Stimulated activated CD4-positive, alpha-beta T cell treated with anti-CD3 and anti-CD28 coated beads, Interleukin-1b, Interleukin-23, amount 100 ng/mL, for 4 hours (primary cell): ENCODE measurements at regions not wholly inside any gene's neighbourhood (a gene's known extent, or its start where the extent isn't known, plus 50 kb on each side); places are given as distances from the start of the nearest gene placed in this dataset.

Experiments
- DNase-seq, 2 donors: peaks; one replicate each; pipeline ENCODE4 v3.0.0-alpha.2; 2020; ENCODE audit warnings: low read depth in 2 of 2

DNA sequence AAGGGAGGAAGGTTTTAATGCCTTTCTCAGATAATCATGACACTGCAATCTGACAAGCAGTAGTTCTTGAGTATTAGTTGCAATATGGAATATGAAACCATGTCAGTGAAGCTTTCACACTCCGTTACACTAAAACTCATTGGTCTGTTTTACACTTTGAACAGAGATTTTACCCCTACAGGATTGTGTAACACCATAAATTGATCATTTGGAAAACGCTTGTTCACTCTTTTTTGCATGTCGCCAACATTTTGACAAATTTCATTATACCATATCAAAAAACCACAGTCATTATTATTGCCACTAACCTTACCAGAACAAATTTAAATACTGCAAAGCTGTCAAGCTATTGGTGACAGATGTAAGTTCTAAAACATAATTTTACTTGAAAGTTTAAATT is 404.8 kb upstream of the THBS1 start:
- no peak for DNase-seq

- no peak for DNase-seq
Observed at GRCh38 chr15:39177561-39177960, 403.3 kb upstream of the THBS1 start.

- no peak for DNase-seq
Observed at GRCh38 chr15:39180030-39180429, 400.8 kb upstream of the THBS1 start.

DNA sequence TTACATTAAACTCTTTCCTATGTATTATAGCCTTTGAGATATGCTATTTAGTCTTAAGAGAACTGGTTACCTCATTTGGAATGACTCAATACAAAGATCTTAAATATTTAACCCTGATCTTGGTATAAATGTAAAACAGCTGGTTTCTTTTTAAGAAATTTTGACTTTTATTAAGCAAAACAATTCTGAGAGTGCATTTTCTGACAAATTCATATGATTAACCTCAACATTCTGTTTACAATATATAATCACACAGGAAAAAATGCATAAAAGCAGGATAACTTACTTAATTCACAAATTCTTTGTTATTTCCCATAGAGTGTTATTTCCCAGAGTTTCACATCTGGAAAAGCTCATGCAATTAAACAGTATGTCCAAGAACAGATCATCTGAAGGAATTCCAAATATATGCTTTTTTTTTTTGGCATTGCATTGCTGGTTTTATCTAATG is 400.4 kb upstream of the THBS1 start:
- no peak for DNase-seq

DNA sequence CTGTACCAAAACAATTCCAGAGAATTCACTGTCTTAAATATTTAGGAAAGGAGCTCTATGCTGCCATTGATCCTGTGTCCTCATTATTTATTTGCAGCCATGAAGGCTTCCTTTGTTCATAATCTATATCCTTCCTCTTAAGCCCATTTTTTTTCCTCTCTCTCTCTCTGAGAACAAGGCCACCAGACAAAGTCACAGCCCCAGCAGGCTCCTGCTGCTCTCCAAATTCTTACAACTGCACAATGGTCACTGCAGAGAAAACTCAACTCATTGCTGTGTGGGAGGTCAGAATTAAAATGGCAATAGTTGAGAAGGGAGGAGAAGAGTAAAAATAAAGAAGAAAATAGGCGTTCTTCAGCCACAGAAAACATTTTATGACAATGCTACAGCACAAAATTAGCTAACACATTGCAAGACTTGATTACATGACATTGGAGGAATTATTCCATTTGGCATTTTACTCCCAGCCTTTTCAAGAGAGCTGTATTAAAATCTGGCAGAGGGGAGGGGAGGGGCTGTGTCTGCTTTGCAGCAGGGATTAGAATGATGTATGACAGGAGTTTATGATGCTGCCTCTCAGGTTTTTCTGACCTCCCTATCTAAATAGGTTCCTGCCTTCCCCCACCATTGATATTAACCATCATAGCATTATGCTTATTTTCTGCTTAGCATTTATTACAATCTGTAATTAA is 399.7 kb upstream of the THBS1 start:
- no peak for DNase-seq

- DNase-seq = no peak
Observed at GRCh38 chr15:39181940-39182339, 398.9 kb upstream of the THBS1 start.

DNA sequence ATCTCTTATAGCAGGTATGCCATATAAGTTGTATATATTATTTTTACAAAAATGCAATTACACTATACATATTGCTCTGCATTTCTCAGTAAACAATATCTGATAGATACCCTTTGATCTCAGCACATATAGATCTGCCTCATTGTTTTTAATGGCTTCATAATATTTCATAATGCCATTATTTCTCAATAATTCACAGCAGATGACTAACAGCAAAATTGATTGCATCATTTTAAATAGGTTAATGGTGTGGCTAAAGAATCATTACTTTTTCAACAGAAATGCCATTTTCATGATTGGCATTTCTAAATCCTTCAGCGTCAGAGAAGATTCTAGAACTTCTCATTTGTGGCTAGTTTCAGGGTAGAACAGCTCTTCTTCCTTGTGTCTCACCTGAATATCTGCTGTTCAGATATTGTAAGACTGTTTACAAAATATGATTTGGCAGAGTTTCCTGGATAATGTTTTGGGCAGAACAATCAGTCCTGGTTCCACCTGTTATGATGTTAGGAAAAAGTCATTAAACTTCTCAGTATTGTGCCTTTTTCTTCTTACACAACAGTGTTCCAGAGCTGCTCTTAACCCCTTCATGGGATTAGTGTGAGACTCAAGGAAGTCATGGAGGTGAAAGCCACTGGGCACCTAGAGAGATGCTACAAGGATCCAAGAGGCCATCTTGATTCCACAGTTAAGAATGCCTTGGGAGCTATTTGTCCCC is 397.6 kb upstream of the THBS1 start:
- DNase-seq = no peak

- DNase-seq = no peak
Observed at GRCh38 chr15:39184701-39185390, 396.0 kb upstream of the THBS1 start.

DNA sequence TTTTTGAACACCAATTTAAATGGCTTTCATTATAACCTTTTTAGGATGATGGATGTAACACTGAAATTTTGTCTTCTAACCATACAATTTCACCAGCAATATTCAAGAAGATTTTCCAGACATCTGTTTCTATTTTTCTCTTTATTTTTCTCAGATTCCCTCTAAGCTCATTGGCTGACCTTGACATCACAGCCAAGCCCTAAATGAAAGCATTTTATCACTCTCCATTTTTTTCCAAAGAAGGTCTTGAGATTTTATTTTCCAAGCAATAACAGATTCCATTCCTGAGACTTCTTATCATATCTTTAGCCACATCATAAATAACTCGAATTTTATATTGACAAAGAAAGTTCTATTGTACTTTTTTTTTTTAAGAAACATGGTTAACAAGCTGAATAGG is 392.6 kb upstream of the THBS1 start:
- DNase-seq = no peak

- no peak for DNase-seq
Observed at GRCh38 chr15:39188930-39189329, 391.9 kb upstream of the THBS1 start.

GRCh38 chr15:39191871-39192291 is 389.0 kb upstream of the THBS1 start:
- DNase-seq = no peak

DNA sequence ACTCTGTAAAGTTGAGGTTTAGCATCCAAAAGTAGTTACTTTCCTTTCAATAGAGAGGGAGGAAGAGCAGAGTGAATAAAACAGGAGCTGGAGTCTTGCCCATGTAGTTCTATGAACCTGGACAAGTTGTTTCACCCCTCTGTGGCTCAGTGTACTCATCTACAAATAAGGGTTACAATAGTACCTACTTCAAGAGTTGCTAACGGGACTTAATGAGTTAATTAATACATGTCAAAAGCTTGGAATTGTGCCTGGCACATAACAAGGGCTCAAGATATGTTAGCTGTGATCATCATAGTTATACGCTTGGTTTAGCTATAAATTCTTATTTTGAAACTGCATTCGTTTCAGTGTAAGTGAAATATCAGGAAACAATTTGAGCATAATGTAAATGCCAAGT is 388.5 kb upstream of the THBS1 start:
- DNase-seq = no peak

DNA sequence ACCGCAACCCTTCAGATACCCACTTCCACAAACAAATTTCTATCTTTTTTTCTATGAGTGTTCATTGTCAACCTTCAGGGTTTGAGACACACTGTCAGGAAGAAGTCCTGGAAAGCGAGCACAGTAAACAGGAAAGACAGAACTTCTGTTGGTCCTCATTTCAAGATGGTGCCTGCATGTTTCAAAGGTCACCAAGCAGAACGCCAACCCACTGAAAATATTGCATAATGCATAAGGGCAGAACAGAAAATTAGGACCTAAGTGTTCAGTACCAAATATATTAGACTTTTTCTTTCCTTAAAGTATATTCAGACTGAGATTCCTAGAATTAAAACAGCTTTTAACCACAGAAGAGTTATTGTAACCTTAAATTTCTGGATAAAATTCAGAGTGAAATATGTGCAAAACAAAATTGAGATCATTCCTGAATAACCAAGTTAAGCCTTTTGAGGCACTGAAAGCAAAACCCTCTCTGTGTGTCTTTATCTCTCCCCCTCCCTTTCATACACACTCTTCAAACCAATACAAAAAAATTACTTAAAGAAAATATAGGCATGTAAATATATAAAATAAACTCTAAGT is 387.8 kb upstream of the THBS1 start:
- DNase-seq = no peak

- DNase-seq = no peak
Observed at GRCh38 chr15:39193611-39194010, 387.3 kb upstream of the THBS1 start.

DNA sequence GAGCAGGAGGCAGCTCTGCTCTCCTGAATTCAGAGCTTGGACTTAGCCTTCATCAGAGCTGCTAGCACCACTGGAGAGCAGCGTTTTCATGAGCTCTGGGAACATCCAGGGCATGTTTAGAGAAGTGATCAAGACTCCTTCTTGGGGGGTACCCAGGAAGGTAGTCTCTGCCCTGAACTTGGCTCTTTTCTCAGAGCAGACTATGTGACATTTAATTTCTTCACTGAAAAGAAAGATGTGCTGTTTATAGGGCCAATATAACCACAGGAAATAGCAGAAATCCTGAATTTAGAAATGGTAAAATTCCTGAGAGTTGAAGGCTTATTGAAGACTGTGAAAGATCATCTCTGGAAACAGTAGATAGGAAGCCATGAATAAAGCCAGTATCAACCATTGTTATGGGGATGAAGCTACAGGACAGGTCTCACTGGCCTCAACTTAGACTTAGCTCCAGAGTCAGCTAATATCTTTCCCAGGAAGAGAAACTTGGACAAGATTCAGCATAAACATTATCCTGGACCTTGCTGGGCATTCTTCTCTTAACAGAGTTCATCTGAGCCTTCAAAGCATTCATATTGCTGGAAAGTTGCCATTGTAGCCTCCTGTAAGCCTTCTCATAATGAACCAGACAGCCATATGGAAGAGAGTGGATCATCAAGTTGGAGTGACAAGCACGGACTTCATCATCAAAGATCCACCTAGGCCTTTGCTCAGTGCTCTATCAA is 386.6 kb upstream of the THBS1 start:
- no peak for DNase-seq

- DNase-seq = no peak
Observed at GRCh38 chr15:39195961-39196486, 384.9 kb upstream of the THBS1 start.

GRCh38 chr15:39198044-39199000 is 382.6 kb upstream of the THBS1 start:
- DNase-seq = no peak

DNA sequence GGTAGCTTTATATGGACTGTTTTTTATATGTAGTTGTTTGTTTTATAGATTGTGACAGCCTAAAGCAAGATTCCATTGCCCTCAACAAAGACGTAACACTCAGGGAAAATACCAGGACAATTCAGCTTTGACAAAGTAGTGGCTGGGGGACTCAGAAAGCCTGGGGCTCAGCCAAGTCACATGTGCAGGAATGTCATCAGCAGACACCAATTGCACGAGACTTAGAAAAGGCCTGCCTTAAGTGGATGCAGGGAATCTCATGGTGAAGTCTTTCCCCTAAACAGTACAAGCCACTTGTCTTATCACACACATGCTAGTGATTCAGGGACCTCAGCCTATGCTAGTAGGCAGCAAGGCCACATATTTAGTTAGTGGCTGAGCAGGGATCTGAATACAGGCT is 381.8 kb upstream of the THBS1 start:
- no peak for DNase-seq

DNA sequence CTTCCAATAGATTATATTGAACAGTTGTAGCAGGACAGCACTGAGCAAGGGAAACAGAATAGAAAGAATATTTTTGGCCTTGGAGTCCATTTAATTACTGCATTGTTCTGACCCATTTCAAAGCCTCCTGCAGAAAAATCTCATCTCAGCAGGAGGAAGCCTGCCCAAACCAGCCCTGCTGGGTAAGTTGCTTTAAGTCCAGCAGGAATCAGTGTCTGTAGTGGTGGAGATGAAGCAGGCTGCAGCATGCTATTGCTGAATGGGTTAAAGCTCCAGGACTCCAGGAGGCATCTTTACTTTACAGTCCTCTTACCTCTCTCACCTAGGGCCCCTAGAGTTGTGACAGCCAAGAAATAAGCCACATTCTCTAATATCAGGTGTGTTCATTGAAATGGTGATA is 380.3 kb upstream of the THBS1 start:
- no peak for DNase-seq

DNA sequence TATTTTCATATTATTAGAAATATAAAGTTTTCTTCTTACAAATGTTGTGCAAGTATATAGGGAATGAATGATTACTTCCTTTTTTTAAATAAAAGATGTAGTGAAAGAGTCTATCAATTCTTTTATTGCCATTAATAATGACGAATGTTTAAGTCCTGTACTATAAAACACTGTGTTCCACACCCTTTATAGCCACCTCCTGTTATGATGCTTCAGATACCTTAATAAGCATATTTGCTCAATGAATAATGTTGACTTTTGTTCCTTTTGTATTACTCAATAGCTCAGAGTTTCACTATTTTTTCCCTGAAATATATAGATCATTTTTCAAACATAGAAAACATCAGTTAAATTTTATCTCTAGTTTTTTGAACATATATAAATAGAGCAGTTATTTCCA is 378.2 kb upstream of the THBS1 start:
- no peak for DNase-seq
